Activated naive CD8-positive, alpha-beta T cell treated with anti-CD3 and anti-CD28 coated beads, Interleukin-2, amount 10 ng/mL, durations not matched to agents 7 days and 5 days (primary cell): ENCODE measurements at regions not wholly inside any gene's neighbourhood (a gene's known extent, or its start where the extent isn't known, plus 50 kb on each side); places are given as distances from the start of the nearest gene placed in this dataset.

Experiments
- ATAC-seq: fragments of 150-1000 bp; cut with Tn5 transposase; one replicate; pipeline ENCODE4 v1.10.0; 2021; ENCODE audit warnings: low read depth, moderate library complexity
- POLR2A ChIA-PET: fragments of 350-600 bp; sonication (Branson Sonifier 250); formaldehyde crosslinking; loops from one replicate; lab custom pipeline; 2021; ENCODE audit warnings: antibody characterized with exemption; lab: Charles Lee
- DNase-seq: peaks from one replicate; pipeline ENCODE4 v3.0.0; 2021
- H3K27ac Mint-ChIP-seq: one replicate; pipeline ENCODE4 v1.8.0; 2022; ENCODE audit warnings: mild to moderate bottlenecking, mixed read lengths
- H3K27me3 Mint-ChIP-seq: one replicate; pipeline ENCODE4 v1.8.0; 2022; ENCODE audit warnings: mild to moderate bottlenecking, moderate library complexity, mixed read lengths
- H3K36me3 Mint-ChIP-seq: one replicate; pipeline ENCODE4 v1.8.0; 2021; ENCODE audit warnings: mild to moderate bottlenecking, mixed read lengths
- H3K4me1 Mint-ChIP-seq: one replicate; pipeline ENCODE4 v1.8.0; 2021; ENCODE audit warnings: mixed read lengths
- H3K4me3 Mint-ChIP-seq: one replicate; pipeline ENCODE4 v1.8.0; 2022; ENCODE audit warnings: mild to moderate bottlenecking, moderate library complexity, mixed read lengths
- H3K9me3 Mint-ChIP-seq: one replicate; pipeline ENCODE4 v1.8.0; 2021; ENCODE audit warnings: mixed read lengths

- no peak overlapping the region for H3K27ac Mint-ChIP-seq
- no peak for ATAC-seq
- H3K27me3 Mint-ChIP-seq, result peaks cover 6% of the 10 kb centered on the region
- DNase-seq, result no peak
- H3K4me3 Mint-ChIP-seq, result no peak overlapping the region
- peaks cover 9% of the 10 kb centered on the region for H3K4me1 Mint-ChIP-seq
- H3K36me3 Mint-ChIP-seq, result peaks cover under 1% of the 10 kb centered on the region
- POLR2A ChIA-PET, result no interaction called here
- peaks cover 1% of the 10 kb centered on the region for H3K9me3 Mint-ChIP-seq
Observed at GRCh38 chr14:71208702-71209357, 301.6 kb downstream of the PCNX1 start.

DNA sequence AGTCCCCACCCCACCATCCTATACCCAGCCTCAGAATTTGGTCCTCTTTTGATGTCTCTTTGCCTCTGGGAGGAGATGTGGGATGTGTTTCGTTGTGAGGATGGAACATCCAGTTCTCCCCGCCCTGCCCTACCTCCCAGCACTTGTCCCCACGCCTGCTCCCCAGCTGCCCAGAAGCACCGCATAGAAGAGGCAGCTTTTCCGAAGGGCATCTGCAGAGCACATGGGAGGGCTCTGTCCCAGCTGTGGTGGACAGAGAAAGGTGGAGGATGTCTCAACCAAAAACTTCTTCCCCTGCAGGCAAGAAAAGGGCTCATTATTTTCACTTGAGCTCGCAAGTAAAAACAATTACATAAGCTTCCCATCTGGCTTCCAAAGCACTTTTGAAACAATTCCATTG lies 302.6 kb downstream of the PCNX1 start:
- no peak for DNase-seq
- peaks cover 10% of the 10 kb centered on the region for H3K4me1 Mint-ChIP-seq
- POLR2A ChIA-PET, result no interaction called here
- peaks cover 4% of the 10 kb centered on the region for H3K9me3 Mint-ChIP-seq
- no peak for ATAC-seq
- H3K27ac Mint-ChIP-seq, result no peak overlapping the region
- peaks cover 4% of the 10 kb centered on the region for H3K27me3 Mint-ChIP-seq
- H3K4me3 Mint-ChIP-seq, result no peak overlapping the region
- peaks cover 2% of the 10 kb centered on the region for H3K36me3 Mint-ChIP-seq

- H3K27me3 Mint-ChIP-seq, result peaks cover 4% of the 10 kb centered on the region
- DNase-seq (no peak), ATAC-seq (no peak)
- peaks cover 10% of the 10 kb centered on the region for H3K4me1 Mint-ChIP-seq
- H3K36me3 Mint-ChIP-seq, result peaks cover 2% of the 10 kb centered on the region
- no peak overlapping the region for H3K4me3 Mint-ChIP-seq
- POLR2A ChIA-PET, result no interaction called here
- H3K9me3 Mint-ChIP-seq, result peaks cover 3% of the 10 kb centered on the region
- H3K27ac Mint-ChIP-seq, result no peak overlapping the region
Observed at GRCh38 chr14:71212093-71212492, 304.8 kb downstream of the PCNX1 start.

DNA sequence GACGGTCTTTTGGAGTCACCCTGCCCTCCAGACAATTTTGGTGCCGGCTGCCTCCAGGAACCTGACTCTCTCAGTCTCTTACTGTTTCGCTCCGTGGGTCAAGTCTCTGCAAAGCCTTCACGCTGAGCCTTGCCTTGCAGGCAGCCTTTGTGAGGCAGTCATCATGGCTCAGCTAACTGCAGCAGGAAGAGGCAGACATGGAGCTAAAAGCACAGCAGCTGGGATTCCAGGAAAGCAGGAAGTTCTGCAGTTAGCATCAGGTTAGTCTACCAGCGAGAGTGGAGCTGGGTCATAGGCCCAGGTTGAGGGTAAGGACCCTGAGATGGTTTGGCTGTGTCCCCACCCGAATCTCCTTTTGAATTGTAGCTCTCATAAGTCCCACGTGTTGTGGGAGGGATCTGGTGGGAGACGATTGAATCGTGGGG lies 305.4 kb downstream of the PCNX1 start:
- Mint-ChIP-seq H3K4me1 (peaks cover 10% of the 10 kb centered on the region), H3K27me3 (peaks cover 4% of the 10 kb centered on the region), H3K36me3 (peaks cover 2% of the 10 kb centered on the region), H3K27ac (peak overlapping the region; percentile 64), H3K4me3 (peak overlapping the region; percentile 23), H3K9me3 (peaks cover 8% of the 10 kb centered on the region)
- ATAC-seq, result no peak
- DNase-seq, result no peak
- POLR2A ChIA-PET, result no interaction called here

GRCh38 chr14:71214241-71214640 lies 307.0 kb downstream of the PCNX1 start:
- peaks cover 10% of the 10 kb centered on the region for H3K9me3 Mint-ChIP-seq
- POLR2A ChIA-PET, result no interaction called here

GRCh38 chr14:71220462-71220861 lies 313.2 kb downstream of the PCNX1 start:
- H3K4me3 Mint-ChIP-seq, result no peak overlapping the region
- POLR2A ChIA-PET, result no interaction called here

More at GRCh38 chr14:71214241-71214640, 307.0 kb downstream of the PCNX1 start:
- Mint-ChIP-seq H3K27me3 (peaks cover 4% of the 10 kb centered on the region), H3K4me3 (no peak overlapping the region), H3K36me3 (peaks cover 5% of the 10 kb centered on the region), H3K27ac (no peak overlapping the region), H3K4me1 (peaks cover 16% of the 10 kb centered on the region)
- DNase-seq (no peak), ATAC-seq (no peak)

DNA sequence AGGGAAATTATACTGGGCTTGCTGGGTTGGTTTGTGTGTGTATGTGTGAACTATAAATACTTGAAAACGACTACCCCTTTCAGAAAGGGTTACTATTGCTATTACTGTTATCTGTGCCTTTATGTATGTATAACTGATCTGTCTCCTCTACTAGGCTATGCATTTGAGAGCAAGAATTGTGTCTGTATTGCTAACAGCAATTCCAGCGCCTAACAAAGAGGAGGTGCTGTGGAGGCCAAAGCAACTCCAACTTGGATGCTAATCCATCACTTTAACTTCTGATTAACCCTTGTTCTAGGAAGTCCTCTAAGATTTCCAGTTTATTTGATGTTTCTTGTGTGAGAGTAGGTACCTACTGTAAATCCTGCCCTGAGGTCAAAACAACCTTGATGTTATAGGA lies 313.9 kb downstream of the PCNX1 start:
- POLR2A ChIA-PET, result no interaction called here
- Mint-ChIP-seq H3K4me1 (peaks cover 6% of the 10 kb centered on the region), H3K9me3 (peaks cover 14% of the 10 kb centered on the region), H3K4me3 (no peak overlapping the region), H3K27me3 (peaks cover 8% of the 10 kb centered on the region), H3K36me3 (peaks cover 3% of the 10 kb centered on the region), H3K27ac (no peak overlapping the region)
- DNase-seq (no peak), ATAC-seq (no peak)

More at GRCh38 chr14:71220462-71220861, 313.2 kb downstream of the PCNX1 start:
- no peak for ATAC-seq
- H3K27me3 Mint-ChIP-seq, result peaks cover 8% of the 10 kb centered on the region
- no peak for DNase-seq
- H3K9me3 Mint-ChIP-seq, result peaks cover 14% of the 10 kb centered on the region
- H3K4me1 Mint-ChIP-seq, result peaks cover 6% of the 10 kb centered on the region
- H3K36me3 Mint-ChIP-seq, result peaks cover 3% of the 10 kb centered on the region
- H3K27ac Mint-ChIP-seq, result no peak overlapping the region

GRCh38 chr14:71225113-71225512 lies 317.9 kb downstream of the PCNX1 start:
- ATAC-seq, result no peak
- Mint-ChIP-seq H3K4me1 (peaks cover 2% of the 10 kb centered on the region), H3K4me3 (no peak overlapping the region), H3K9me3 (peaks cover 6% of the 10 kb centered on the region), H3K27ac (no peak overlapping the region), H3K27me3 (peaks cover 8% of the 10 kb centered on the region), H3K36me3 (no peaks in the 10 kb centered on the region)
- POLR2A ChIA-PET, result no interaction called here
- DNase-seq, result no peak

- DNase-seq (no peak), ATAC-seq (no peak)
- no peaks in the 10 kb centered on the region for H3K9me3 Mint-ChIP-seq
- peaks cover 6% of the 10 kb centered on the region for H3K27me3 Mint-ChIP-seq
- peaks cover 4% of the 10 kb centered on the region for H3K4me1 Mint-ChIP-seq
- no peak overlapping the region for H3K4me3 Mint-ChIP-seq
- POLR2A ChIA-PET, result interaction anchor here (1.3 kb wide), 1 partner anchor 17 kb away, joined by 4 read pairs; no protein-coding TSS in a partner anchor
- H3K27ac Mint-ChIP-seq, result no peak overlapping the region
- no peaks in the 10 kb centered on the region for H3K36me3 Mint-ChIP-seq
Observed at GRCh38 chr14:71228711-71229110, 321.5 kb downstream of the PCNX1 start.

- Mint-ChIP-seq H3K27me3 (peaks cover 2% of the 10 kb centered on the region), H3K4me1 (peaks cover 4% of the 10 kb centered on the region), H3K9me3 (no peaks in the 10 kb centered on the region), H3K4me3 (no peak overlapping the region), H3K27ac (no peak overlapping the region), H3K36me3 (no peaks in the 10 kb centered on the region)
- no peak for ATAC-seq
- DNase-seq, result no peak
- POLR2A ChIA-PET, result interaction anchor here (1.3 kb wide), 1 partner anchor 16 kb away, joined by 4 read pairs; no protein-coding TSS in a partner anchor
Observed at GRCh38 chr14:71229875-71230274, 322.6 kb downstream of the PCNX1 start.

DNA sequence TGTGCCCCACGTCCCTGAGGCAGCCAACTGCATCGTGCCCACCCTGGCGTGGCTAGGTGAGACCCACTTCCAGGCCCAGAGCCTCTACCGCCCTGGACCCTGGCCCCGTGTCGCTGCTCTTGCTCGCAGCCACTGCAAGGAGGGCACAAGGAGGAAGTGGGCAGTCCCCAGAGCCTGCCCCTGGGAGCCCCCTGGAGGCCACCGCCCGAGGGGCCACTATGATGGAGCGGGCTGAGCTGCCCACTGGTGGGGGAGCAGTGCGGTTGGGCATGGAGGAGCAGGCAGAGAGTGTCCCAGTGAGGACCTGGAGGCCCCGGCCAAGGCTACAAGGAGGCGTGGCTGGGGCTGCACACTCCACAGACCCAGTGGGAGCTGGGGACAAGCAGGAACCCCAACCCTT lies 323.6 kb downstream of the PCNX1 start:
- no peaks in the 10 kb centered on the region for H3K9me3 Mint-ChIP-seq
- H3K27ac Mint-ChIP-seq, result no peak overlapping the region
- POLR2A ChIA-PET, result no interaction called here
- H3K4me3 Mint-ChIP-seq, result no peak overlapping the region
- no peak for ATAC-seq
- no peaks in the 10 kb centered on the region for H3K36me3 Mint-ChIP-seq
- DNase-seq, result no peak
- H3K4me1 Mint-ChIP-seq, result peaks cover 4% of the 10 kb centered on the region
- peaks cover 2% of the 10 kb centered on the region for H3K27me3 Mint-ChIP-seq

DNA sequence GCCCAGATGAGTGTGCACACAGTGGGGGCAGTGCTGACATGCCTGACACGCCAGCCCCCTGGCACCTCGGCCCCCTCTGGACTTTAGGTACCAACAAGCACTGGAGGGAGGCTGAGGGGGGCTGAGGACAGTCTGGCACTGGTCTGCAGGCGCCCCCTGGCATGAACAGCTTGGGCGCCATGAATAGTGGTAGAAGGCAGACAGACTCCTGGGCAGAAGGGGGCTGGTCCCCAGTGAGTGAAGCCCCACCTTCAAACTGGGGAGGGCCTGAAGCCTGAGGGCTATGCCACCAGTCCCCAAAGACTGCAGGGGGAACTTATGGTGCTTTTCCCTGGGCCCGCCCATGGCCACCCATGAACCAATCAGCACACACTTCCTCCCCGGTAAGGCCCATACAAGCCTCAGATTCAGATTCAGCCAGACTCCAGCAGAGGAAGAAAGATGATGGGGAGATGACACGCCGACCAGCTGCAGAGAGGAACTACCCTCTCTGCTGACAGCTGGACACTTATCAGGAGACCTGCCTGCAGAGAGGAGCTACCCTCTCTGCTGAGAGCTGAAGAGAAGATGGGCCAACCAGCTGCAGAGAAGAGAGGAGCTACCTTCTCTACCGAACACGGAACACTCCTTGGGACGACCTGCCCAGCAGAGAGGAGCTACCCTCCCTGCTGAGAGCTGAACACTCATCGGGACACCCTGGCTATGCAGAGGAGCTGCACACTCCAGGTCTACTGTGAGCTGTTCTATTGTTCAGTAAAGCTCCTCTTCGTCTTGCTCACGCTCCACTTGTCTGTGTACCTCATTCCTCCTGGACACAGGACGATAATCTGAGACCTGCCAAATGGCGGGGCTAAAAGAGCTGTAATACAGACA lies 324.5 kb downstream of the PCNX1 start:
- ATAC-seq, result peak; percentile 33
- Mint-ChIP-seq H3K9me3 (no peaks in the 10 kb centered on the region), H3K27ac (no peak overlapping the region), H3K36me3 (no peaks in the 10 kb centered on the region), H3K27me3 (peaks cover 4% of the 10 kb centered on the region), H3K4me1 (peaks cover 4% of the 10 kb centered on the region), H3K4me3 (no peak overlapping the region)
- no peak for DNase-seq
- POLR2A ChIA-PET, result no interaction called here

DNA sequence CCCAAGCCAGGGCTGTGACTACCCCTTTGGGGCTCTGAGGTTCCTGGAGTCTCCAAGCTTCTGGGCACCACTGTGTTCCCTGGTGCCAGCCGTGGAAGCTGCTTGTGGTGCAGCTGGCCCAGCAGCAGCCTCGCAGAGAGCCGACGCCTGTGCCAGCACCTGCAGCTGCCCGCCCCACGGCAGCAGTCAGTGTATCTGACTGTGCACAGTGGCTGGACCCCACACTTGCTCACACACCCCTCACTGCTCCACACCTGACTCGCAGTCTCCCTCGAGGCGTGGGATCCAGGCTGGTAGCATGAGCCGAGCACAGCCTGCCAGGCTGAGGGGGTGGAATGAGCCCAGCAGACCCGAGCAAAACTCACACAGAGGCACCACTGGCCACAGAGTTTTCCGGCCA lies 325.2 kb downstream of the PCNX1 start:
- Mint-ChIP-seq H3K4me3 (no peak overlapping the region), H3K36me3 (no peaks in the 10 kb centered on the region), H3K9me3 (no peaks in the 10 kb centered on the region), H3K27me3 (peaks cover 5% of the 10 kb centered on the region), H3K27ac (no peak overlapping the region), H3K4me1 (peaks cover 4% of the 10 kb centered on the region)
- POLR2A ChIA-PET, result no interaction called here
- DNase-seq, result no peak
- ATAC-seq, result no peak

DNA sequence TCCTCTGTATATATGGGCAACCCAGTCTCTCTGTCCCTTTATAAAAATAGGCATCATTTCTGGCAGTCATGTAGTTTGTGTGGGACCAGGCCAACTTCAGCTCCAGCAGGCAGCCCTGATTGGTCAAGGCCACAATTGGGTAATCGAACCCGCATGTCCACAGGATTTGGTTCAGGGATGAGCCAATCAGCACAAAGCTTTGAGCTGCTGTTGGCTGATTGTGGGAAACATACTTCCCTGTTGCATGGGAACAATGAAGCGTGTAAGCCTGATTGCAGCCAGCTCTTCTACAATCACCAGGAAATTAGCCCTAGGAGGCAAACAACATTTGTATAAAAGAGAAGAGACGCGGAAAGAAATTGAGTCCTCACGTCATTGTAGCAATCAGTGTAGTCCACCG lies 328.6 kb downstream of the PCNX1 start:
- Mint-ChIP-seq H3K4me1 (peaks cover 10% of the 10 kb centered on the region), H3K4me3 (no peak overlapping the region), H3K36me3 (peaks cover 2% of the 10 kb centered on the region), H3K27ac (no peak overlapping the region), H3K9me3 (no peaks in the 10 kb centered on the region), H3K27me3 (peaks cover 7% of the 10 kb centered on the region)
- DNase-seq, result no peak
- no peak for ATAC-seq
- POLR2A ChIA-PET, result no interaction called here
